OCI-LY1 (cell line): ENCODE measurements at regions not wholly inside any gene's neighbourhood (a gene's known extent, or its start where the extent isn't known, plus 50 kb on each side); places are given as distances from the start of the nearest gene placed in this dataset.

Experiments used
- EZH2 ChIP-seq: fragments of 200-600 bp; sonication (generic), shearing (Covaris generic); IDR thresholded peaks from 2 replicates; pipeline ENCODE4 v1.8.0; 2017; ENCODE audit warnings: borderline replicate concordance, mixed run types, mild to moderate bottlenecking, antibody characterized with exemption, low read length, moderate library complexity, mixed read lengths
- TF ChIP-seq, protein P1 (sequence below): fragments of 200-600 bp; sonication (generic), shearing (Covaris generic); IDR thresholded peaks from 2 replicates; pipeline ENCODE4 v1.5.1; 2017; ENCODE audit warnings: mild to moderate bottlenecking, antibody characterized with exemption, low read length, moderate library complexity, mixed read lengths

DNA sequence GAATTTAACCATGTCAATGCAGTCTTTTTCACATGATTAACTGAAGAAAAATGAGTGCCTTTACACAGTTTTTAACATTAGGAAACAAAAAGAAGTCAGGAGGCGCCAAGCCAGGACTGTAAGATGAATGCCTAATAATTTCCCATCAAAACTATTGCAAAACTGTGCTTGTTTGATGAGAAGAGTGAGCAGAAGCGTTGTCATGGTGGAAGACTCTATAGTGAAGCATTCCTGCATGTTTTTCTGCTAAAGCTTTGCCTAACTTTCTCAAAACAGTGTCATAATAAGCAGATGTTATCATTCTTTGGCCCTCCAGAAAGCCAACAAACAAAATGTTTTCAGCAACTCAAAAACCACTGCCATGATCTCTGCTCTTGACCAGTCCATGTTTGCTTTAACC lies 156.8 kb upstream of the CDIN1 start:
- TF ChIP-seq, protein P1, sequence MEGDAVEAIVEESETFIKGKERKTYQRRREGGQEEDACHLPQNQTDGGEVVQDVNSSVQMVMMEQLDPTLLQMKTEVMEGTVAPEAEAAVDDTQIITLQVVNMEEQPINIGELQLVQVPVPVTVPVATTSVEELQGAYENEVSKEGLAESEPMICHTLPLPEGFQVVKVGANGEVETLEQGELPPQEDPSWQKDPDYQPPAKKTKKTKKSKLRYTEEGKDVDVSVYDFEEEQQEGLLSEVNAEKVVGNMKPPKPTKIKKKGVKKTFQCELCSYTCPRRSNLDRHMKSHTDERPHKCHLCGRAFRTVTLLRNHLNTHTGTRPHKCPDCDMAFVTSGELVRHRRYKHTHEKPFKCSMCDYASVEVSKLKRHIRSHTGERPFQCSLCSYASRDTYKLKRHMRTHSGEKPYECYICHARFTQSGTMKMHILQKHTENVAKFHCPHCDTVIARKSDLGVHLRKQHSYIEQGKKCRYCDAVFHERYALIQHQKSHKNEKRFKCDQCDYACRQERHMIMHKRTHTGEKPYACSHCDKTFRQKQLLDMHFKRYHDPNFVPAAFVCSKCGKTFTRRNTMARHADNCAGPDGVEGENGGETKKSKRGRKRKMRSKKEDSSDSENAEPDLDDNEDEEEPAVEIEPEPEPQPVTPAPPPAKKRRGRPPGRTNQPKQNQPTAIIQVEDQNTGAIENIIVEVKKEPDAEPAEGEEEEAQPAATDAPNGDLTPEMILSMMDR, result no peak
- no peak for TF ChIP-seq EZH2
